IMR-90 (cell line): ENCODE measurements at regions not wholly inside any gene's neighbourhood (a gene's known extent, or its start where the extent isn't known, plus 50 kb on each side); places are given as distances from the start of the nearest gene placed in this dataset.

Experiments
- ATAC-seq: fragments of 200-7000 bp; cut with Tn5 transposase; 2 replicates; pipeline ENCODE4 v1.9.1; 2020; ENCODE audit warnings: low read depth, mild to moderate bottlenecking, moderate library complexity
- BruUV-seq: library from RNA; stranded (reverse); fragments of 400-500 nt; replicated peaks from 2 replicates; lab custom pipeline; 2021; lab: Mats Ljungman, UMichigan
- CTCF ChIA-PET: fragments of 300-600 bp; formaldehyde crosslinking; extraction: SDS; loops from one replicate; lab custom pipeline; 2021; ENCODE audit warnings: antibody characterized with exemption; lab: Yijun Ruan, JAX
- POLR2A ChIA-PET: fragments of 300-600 bp; sonication (Branson Sonifier 250); formaldehyde crosslinking; loops from one replicate; lab custom pipeline; 2022; ENCODE audit warnings: antibody characterized with exemption; ENCODE audit not compliant: unreplicated experiment; lab: Charles Lee
- DNase-seq: peaks from one replicate; pipeline ENCODE4 v3.0.0; 2013
- H2AFZ ChIP-seq: replicated peaks from 2 replicates; pipeline ENCODE3; 2013; ENCODE audit warnings: low read length, mild to moderate bottlenecking; ENCODE audit not compliant: poor library complexity
- H2AK5ac ChIP-seq: 2 replicates; pipeline ENCODE4 v1.6.1; 2013; ENCODE audit warnings: low read depth, low read length, inconsistent platforms
- H2AK9ac ChIP-seq: replicated peaks from 2 replicates; pipeline ENCODE3; 2013; ENCODE audit warnings: mild to moderate bottlenecking, low read depth, low read length, moderate library complexity; ENCODE audit not compliant: poor library complexity
- H2BK120ac ChIP-seq: 2 replicates; pipeline ENCODE4 v1.6.1; 2013; ENCODE audit warnings: low read depth, low read length, inconsistent platforms
- H2BK15ac ChIP-seq: 3 replicates; pipeline ENCODE4 v1.6.1; 2013; ENCODE audit warnings: low read depth, low read length, inconsistent platforms
- H2BK20ac ChIP-seq: 2 replicates; pipeline ENCODE4 v1.6.1; 2013; ENCODE audit warnings: low read depth, mild to moderate bottlenecking, inconsistent platforms, low read length, moderate library complexity
- H2BK5ac ChIP-seq: 2 replicates; pipeline ENCODE4 v1.6.1; 2013; ENCODE audit warnings: mild to moderate bottlenecking, low read depth, low read length, inconsistent platforms; ENCODE audit not compliant: poor library complexity, severe bottlenecking
- H3K14ac ChIP-seq: replicated peaks from 2 replicates; pipeline ENCODE4 v1.6.1; 2013; ENCODE audit warnings: low read depth, low read length, inconsistent platforms
- H3K18ac ChIP-seq: 2 replicates; pipeline ENCODE4 v1.6.1; 2013; ENCODE audit warnings: low read depth, low read length, control low read depth
- H3K23ac ChIP-seq: 2 replicates; pipeline ENCODE4 v1.6.1; 2013; ENCODE audit warnings: low read depth, low read length, inconsistent platforms
- H3K27ac ChIP-seq: 2 replicates; pipeline ENCODE4 v1.5.1; 2013; ENCODE audit warnings: mild to moderate bottlenecking, control low read depth, low read length; ENCODE audit not compliant: insufficient read depth
- H3K27me3 ChIP-seq: 2 replicates; pipeline ENCODE4 v1.6.1; 2013; ENCODE audit warnings: low read length; ENCODE audit not compliant: control insufficient read depth, insufficient read depth
- H3K36me3 ChIP-seq: 2 replicates; pipeline ENCODE4 v1.6.1; 2013; ENCODE audit warnings: low read length, mixed read lengths; ENCODE audit not compliant: control insufficient read depth, insufficient read depth
- H3K4ac ChIP-seq: 2 replicates; pipeline ENCODE4 v1.6.1; 2013; ENCODE audit warnings: low read depth, low read length, inconsistent platforms
- H3K4me1 ChIP-seq: 2 replicates; pipeline ENCODE4 v1.6.1; 2013; ENCODE audit warnings: low read length, mixed read lengths; ENCODE audit not compliant: control insufficient read depth, insufficient read depth
- H3K4me2 ChIP-seq: 2 replicates; pipeline ENCODE4 v1.6.1; 2013; ENCODE audit warnings: low read depth, mild to moderate bottlenecking, control low read depth, low read length, moderate library complexity
- H3K4me3 ChIP-seq: 2 replicates; pipeline ENCODE4 v1.5.1; 2013; ENCODE audit warnings: low read depth, mild to moderate bottlenecking, control low read depth, low read length, moderate library complexity; ENCODE audit not compliant: insufficient read depth
- H3K56ac ChIP-seq: 2 replicates; pipeline ENCODE4 v1.6.1; 2013; ENCODE audit warnings: low read length, inconsistent platforms; ENCODE audit not compliant: insufficient read depth; ENCODE audit errors: extremely low read depth
- H3K79me1 ChIP-seq, 2 experiments: 2 replicates each; pipeline ENCODE4 v1.6.1; 2013; ENCODE audit warnings: low read length in 2 of 2, inconsistent platforms in 1 of 2, low read depth in 1 of 2
- H3K9ac ChIP-seq: 2 replicates; pipeline ENCODE4 v1.6.1; 2013; ENCODE audit warnings: low read depth, low read length, control low read depth
- H3K9me1 ChIP-seq: 2 replicates; pipeline ENCODE4 v1.6.1; 2013; ENCODE audit warnings: low read length, inconsistent platforms; ENCODE audit not compliant: insufficient read depth
- H3K9me3 ChIP-seq: 2 replicates; pipeline ENCODE4 v1.6.1; 2013; ENCODE audit warnings: low read length; ENCODE audit not compliant: control insufficient read depth, insufficient read depth
- H4K20me1 ChIP-seq: 2 replicates; pipeline ENCODE4 v1.6.1; 2013; ENCODE audit warnings: low read length, inconsistent platforms; ENCODE audit not compliant: insufficient read depth
- H4K5ac ChIP-seq: 2 replicates; pipeline ENCODE4 v1.6.1; 2013; ENCODE audit warnings: mild to moderate bottlenecking, low read depth, low read length, control low read depth
- H4K8ac ChIP-seq, 2 experiments: 2 replicates each; pipeline ENCODE4 v1.6.1; 2013; ENCODE audit warnings: low read depth in 2 of 2, low read length in 2 of 2, control low read depth in 1 of 2, inconsistent platforms in 1 of 2
- H4K91ac ChIP-seq: 2 replicates; pipeline ENCODE4 v1.6.1; 2013; ENCODE audit warnings: low read depth, low read length, inconsistent platforms; ENCODE audit not compliant: insufficient read depth
- BHLHE40 ChIP-seq: fragments of 150-350 bp; IDR thresholded peaks from 2 replicates; pipeline ENCODE4 v1.6.1; 2016; ENCODE audit warnings: mild to moderate bottlenecking, low read depth, low read length
- CEBPB ChIP-seq: IDR thresholded peaks from 2 replicates; pipeline ENCODE4 v1.6.1; 2012; ENCODE audit warnings: low read depth, low read length, improper control_type of control experiment
- CHD1 ChIP-seq: IDR thresholded peaks from 2 replicates; pipeline ENCODE4 v1.6.1; 2012; ENCODE audit warnings: low read depth, low read length, improper control_type of control experiment
- FOS ChIP-seq: fragments of 150-350 bp; IDR thresholded peaks from 2 replicates; pipeline ENCODE4 v1.6.1; 2016; ENCODE audit warnings: low read depth, low read length
- RAD21 ChIP-seq: IDR thresholded peaks from 2 replicates; pipeline ENCODE4 v1.6.1; 2012; ENCODE audit warnings: low read length, improper control_type of control experiment
- SMC3 ChIP-seq: fragments of 150-350 bp; IDR thresholded peaks from 2 replicates; pipeline ENCODE4 v1.6.1; 2016; ENCODE audit warnings: low read depth, mild to moderate bottlenecking, antibody characterized with exemption, low read length, moderate library complexity
- WGBS, 2 experiments: methylation state at CpG; one replicate each; pipeline versions ENCODE4 v1.1.5 to v1.1.7; 2013; ENCODE audit warnings: missing lambda C conversion rate in 2 of 2; ENCODE audit not compliant: insufficient read length in 1 of 2; ENCODE audit errors: extremely low coverage in 2 of 2; 5-methylcytosine and 5-hydroxymethylcytosine counted together
- dilution Hi-C: fragments of 300-500 bp; cut with HindIII; formaldehyde crosslinking; loops from one replicate; pipeline ENCODE4 v1.14.3; 2018; ENCODE audit warnings: low sequenced_read_pairs; ENCODE audit not compliant: unreplicated experiment
- in situ Hi-C: fragments of 300-500 bp; cut with MboI; formaldehyde crosslinking; loops from 3 replicates; pipeline ENCODE4 v1.14.3; 2019; ENCODE audit warnings: low sequenced_read_pairs, inconsistent platforms, mixed read lengths
- intact Hi-C: fragments of 100-400 bp; cut with micrococcal nuclease; formaldehyde crosslinking; loops from 2 replicates; pipeline ENCODE4 v1.10.0; 2022
- TF ChIP-seq, protein P1 (sequence below): conservative IDR thresholded peaks from 2 replicates; pipeline ENCODE4 v1.5.1; 2012; ENCODE audit warnings: mild to moderate bottlenecking, low read depth, low read length, improper control_type of control experiment
- TF ChIP-seq, protein P2 (sequence below): fragments of 150-350 bp; IDR thresholded peaks from 2 replicates; pipeline ENCODE4 v1.6.1; 2017; ENCODE audit warnings: mild to moderate bottlenecking, antibody characterized with exemption, low read length, low read depth
- TF ChIP-seq, protein P3 (sequence below): fragments of 150-350 bp; IDR thresholded peaks from 2 replicates; pipeline ENCODE4 v1.6.1; 2016; ENCODE audit warnings: low read depth, mild to moderate bottlenecking, low read length, moderate library complexity, borderline replicate concordance

DNA sequence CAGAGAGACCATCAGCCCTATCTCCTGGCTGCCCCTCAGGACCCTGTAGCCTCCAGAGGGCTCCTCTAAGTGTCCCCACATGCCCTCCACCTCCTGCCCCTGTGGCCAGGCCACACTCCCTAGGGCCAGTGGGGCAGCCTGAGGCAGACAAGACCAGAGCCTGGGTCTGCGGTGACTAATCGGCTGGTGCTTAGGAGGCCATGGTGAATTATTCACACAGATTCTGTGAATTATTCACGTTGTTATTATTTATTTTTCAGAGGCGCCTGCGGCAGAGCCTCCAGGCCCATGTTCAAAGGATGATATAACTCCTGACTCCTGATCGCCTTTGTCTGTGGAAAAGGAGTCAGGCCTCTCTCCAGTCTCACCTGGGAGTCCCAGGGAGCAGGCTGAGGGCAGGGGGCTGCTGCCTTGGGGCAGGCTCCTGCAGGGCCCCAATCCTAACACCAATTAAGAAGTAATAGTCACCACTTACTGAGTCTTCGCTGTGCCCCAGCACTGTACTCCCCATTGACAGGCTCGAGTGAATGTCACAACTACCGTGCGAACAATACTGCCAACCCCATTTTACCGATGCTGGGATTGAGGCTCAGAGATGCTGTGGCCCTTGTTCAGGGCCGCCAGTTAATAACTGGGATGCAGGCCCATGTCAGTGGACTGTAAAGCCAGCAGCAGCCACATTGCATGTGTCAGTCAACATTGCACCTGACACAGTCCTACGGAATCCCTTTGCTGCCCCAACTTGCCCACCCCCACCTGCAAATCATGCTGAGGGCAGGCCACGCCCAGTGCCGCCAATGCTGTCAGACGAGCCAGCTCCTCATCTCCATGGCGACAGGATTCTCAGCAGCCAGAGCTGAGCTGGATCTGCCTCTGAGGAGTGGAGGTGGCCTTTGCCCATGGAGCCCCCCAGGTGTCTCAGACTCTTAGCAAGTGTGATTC is 94.9 kb downstream of the PCDH1 start:
- DNase-seq = no peak
- Histone ChIP-seq H3K27me3 (peaks cover 56% of the 10 kb centered on the region), H3K56ac (no peak overlapping the region), H3K4me2 (no peak overlapping the region), H2BK5ac (no peak overlapping the region), H3K27ac (no peak overlapping the region), H3K9me3 (no peaks in the 10 kb centered on the region), H3K9ac (no peak overlapping the region), H3K4ac (no peak overlapping the region), H2BK15ac (no peak overlapping the region), H3K4me1 (no peaks in the 10 kb centered on the region), H4K5ac (no peak overlapping the region), H4K20me1 (no peaks in the 10 kb centered on the region), H3K9me1 (no peaks in the 10 kb centered on the region), H2BK120ac (no peak overlapping the region), H3K23ac (no peak overlapping the region), H4K91ac (no peak overlapping the region), H3K14ac (no peak overlapping the region), H2AK5ac (no peak overlapping the region), H3K36me3 (no peaks in the 10 kb centered on the region), H3K18ac (no peak overlapping the region), H3K4me3 (no peak overlapping the region), H2AFZ (no peak overlapping the region), H2BK20ac (no peak overlapping the region), H4K8ac (no peak overlapping the region), H2AK9ac (no peak overlapping the region), H3K79me1 (no peaks in the 10 kb centered on the region)
- ATAC-seq = no peak
- TF ChIP-seq, protein P1, sequence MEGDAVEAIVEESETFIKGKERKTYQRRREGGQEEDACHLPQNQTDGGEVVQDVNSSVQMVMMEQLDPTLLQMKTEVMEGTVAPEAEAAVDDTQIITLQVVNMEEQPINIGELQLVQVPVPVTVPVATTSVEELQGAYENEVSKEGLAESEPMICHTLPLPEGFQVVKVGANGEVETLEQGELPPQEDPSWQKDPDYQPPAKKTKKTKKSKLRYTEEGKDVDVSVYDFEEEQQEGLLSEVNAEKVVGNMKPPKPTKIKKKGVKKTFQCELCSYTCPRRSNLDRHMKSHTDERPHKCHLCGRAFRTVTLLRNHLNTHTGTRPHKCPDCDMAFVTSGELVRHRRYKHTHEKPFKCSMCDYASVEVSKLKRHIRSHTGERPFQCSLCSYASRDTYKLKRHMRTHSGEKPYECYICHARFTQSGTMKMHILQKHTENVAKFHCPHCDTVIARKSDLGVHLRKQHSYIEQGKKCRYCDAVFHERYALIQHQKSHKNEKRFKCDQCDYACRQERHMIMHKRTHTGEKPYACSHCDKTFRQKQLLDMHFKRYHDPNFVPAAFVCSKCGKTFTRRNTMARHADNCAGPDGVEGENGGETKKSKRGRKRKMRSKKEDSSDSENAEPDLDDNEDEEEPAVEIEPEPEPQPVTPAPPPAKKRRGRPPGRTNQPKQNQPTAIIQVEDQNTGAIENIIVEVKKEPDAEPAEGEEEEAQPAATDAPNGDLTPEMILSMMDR = no peak
- TF ChIP-seq, protein P2, sequence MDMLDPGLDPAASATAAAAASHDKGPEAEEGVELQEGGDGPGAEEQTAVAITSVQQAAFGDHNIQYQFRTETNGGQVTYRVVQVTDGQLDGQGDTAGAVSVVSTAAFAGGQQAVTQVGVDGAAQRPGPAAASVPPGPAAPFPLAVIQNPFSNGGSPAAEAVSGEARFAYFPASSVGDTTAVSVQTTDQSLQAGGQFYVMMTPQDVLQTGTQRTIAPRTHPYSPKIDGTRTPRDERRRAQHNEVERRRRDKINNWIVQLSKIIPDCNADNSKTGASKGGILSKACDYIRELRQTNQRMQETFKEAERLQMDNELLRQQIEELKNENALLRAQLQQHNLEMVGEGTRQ = no peak
- TF ChIP-seq CEBPB = no peak
- no peak for TF ChIP-seq CHD1
- no peak for TF ChIP-seq SMC3
- no peak for TF ChIP-seq FOS
- no peak for TF ChIP-seq RAD21
- TF ChIP-seq, protein P3, sequence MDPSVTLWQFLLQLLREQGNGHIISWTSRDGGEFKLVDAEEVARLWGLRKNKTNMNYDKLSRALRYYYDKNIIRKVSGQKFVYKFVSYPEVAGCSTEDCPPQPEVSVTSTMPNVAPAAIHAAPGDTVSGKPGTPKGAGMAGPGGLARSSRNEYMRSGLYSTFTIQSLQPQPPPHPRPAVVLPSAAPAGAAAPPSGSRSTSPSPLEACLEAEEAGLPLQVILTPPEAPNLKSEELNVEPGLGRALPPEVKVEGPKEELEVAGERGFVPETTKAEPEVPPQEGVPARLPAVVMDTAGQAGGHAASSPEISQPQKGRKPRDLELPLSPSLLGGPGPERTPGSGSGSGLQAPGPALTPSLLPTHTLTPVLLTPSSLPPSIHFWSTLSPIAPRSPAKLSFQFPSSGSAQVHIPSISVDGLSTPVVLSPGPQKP = no peak
- no peak for TF ChIP-seq BHLHE40
- BruUV-seq = no TSS peak
- in situ Hi-C loops = no loop called here
- dilution Hi-C loops = no loop called here
- CTCF ChIA-PET = interaction anchor here (0.7 kb wide), 1 partner anchor 8 kb away, joined by 3 read pairs; no protein-coding TSS in a partner anchor
- POLR2A ChIA-PET = no interaction called here
- 63% methylated on average over 7 of the region's 17 CpGs; no CpG with 5 or more reads in 1 of the 2 experiments for WGBS, 2 experiments
- intact Hi-C loops = no loop called here
